ENCODE measurements at regions not wholly inside any gene's neighbourhood (a gene's known extent, or its start where the extent isn't known, plus 50 kb on each side); places are given as distances from the start of the nearest gene placed in this dataset.

GRCh38 chr7:130897515-130898419 is 163.8 kb upstream of the KLF14 start:
- no peak for DNase-seq (ENCODE audit: low read depth)

GRCh38 chr7:130899071-130899560 is 165.1 kb upstream of the KLF14 start:
- no peak for DNase-seq (ENCODE audit: low read depth)

GRCh38 chr7:130899638-130900401 is 165.8 kb upstream of the KLF14 start:
- no peak for DNase-seq (ENCODE audit: low read depth)

DNA sequence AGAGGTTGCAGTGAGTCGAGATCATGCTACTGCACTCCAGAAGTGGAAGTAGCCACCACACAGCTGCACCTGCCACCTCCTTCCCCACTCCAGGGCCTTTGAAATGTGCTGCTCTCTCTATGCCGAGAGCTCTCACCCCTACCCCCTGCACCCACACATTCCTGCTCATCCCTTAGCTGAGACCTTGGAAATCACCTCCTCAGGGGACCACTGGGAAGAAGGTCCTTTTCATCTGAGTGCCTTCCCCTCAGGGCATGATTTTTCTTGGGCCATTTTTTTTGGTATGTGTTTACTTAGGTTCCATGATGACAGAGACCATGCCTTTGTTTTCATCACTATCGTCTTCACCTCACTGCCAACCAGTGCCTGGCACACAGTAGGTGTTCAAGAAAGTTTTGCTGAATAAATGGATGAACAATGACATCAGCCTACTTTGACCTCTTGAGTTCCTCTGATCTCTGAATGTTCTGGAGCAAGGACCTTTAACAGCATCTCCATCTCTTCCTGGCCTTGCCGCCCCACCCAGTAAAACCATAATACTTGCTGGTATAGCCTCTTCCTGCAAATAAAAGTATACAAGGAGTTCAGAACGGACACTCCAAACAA is 166.6 kb upstream of the KLF14 start:
- DNase-seq (ENCODE audit: low read depth), result no peak

GRCh38 chr7:130901209-130901783 is 167.3 kb upstream of the KLF14 start:
- no peak for DNase-seq (ENCODE audit: low read depth)

DNA sequence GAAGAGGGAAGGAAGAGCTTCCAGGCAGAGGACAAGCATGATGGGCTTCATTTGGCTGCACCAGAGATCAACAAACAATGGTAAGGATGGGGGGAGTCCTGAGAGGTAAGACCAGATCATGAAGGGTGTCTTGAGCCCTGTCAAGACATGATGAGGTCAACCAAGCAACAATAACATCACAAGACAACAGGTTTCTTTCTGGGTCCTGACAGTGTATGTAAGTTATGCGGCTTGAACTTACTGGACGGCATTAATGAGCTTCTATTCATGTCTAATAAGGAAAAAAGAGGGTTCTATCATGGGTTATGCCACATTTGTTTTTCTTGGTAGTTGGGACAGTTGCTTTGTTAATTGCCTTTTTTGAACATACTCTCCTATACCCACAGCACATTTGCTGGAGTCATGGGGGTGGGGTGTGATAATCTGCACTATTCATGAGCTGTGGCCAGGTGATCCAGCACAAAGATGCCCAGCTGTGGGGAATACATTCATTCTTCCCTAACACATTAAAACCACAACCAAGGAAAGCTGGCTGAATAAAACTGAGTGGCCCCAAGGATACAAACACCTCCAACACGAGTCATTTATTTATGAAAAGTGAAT is 168.8 kb upstream of the KLF14 start:
- no peak for DNase-seq (ENCODE audit: low read depth)

DNA sequence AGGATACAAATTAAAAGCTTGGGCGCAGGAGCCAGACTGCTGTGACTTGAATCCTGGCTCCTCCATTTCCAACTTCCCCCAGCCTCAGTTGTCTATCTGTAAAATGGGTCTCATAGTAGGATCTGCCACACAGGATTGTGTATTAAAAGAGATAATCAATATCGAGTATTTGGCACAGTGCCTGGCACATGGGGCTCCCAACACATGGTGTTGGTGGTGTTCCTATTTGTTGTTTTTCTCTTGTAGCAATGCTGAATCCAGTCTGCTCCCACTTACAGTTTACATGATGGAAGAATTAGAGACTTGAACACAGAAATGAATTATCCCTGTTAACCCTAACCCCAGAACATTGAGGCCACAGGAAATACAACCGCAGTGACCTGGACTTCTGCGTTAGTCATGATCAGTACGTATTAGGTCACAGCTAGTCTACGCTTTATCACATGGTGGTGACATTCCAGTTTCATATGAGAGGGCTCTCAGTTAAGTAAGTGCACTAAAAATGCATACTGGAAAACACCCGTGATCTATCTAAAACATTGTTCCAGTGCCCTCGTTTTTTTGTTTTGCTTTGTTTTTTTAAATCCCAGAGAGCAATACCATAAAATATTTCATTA is 169.5 kb upstream of the KLF14 start:
- no peak for DNase-seq (ENCODE audit: low read depth)

GRCh38 chr7:130904031-130904757 is 170.2 kb upstream of the KLF14 start:
- no peak for DNase-seq (ENCODE audit: low read depth)

DNA sequence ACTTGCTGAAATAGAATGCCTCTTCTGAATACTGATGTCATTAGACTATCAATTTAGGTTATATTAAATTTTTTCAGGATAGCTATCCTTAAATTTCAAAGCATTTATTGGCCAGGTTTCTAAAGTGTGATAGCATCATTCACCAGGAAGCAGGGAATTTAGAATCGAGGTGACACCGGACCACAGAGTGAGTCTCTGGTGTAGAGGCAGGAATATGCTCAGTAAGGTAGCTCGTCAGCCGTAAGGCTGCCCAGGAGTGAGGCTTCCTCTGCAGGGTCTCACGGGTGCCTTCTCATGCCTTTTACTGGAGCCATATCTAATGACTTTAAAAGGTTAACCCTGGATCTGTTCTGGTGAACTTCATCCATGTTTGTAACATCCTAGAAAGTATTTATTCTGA is 170.8 kb upstream of the KLF14 start:
- no peak for DNase-seq (ENCODE audit: low read depth)

DNA sequence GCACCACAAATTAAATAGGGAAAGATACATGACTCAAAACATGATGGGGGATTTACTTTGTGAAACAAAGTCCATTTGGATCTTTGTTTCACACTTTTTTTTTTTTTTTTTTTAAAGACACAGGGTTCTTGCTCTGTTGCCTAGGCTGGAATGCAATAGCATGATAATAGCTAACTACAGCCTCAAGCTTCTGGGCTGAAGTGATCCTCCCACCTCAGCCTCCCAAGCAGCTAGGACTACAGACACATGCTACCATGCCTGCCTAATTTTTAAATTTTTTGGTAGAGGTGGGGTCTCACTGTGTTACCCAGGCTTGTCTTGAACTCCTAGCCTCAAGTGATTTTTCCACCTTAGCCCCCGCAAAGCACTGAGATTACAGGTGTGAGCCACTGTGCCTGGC is 172.6 kb upstream of the KLF14 start:
- no peak for DNase-seq (ENCODE audit: low read depth)

GRCh38 chr7:130907439-130907838 is 173.4 kb upstream of the KLF14 start:
- DNase-seq (ENCODE audit: low read depth), result no peak

DNA sequence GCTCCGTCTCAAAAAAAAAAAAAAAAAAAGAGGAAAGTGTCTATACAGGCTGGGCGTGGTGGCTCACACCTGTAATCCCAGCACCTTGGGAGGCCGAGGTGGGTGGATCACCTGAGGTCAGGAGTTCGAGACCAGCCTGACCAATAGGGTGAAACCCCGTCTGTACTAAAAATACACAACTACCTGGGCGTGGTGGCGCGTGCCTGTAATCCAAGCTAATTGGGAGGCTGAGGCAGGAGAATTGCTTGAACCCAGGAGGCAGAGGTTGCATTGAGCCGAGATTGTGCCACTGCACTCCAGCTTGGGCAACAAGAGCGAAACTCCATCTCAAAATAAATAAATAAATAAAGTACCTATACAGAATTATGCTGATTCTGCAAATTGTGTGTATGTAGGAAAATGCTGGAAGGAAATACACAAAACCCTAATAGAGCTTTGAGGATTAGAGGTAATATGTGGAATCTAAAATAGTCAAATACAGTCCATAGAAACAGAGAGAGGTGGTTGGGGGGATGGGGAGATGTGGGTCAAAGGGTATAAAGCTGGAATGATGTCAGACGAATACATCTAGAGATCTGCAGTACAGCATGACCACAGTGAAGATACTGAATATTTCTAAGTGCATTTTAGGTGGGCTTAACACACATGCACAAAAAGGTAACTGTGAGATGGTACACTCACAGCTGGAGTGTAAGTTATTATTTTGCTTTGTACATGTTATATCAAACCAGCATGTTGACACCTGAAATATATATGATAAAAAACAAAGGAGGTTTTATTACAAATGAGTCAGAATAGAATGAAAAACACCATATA is 174.5 kb upstream of the KLF14 start:
- no peak for DNase-seq (ENCODE audit: low read depth)

DNA sequence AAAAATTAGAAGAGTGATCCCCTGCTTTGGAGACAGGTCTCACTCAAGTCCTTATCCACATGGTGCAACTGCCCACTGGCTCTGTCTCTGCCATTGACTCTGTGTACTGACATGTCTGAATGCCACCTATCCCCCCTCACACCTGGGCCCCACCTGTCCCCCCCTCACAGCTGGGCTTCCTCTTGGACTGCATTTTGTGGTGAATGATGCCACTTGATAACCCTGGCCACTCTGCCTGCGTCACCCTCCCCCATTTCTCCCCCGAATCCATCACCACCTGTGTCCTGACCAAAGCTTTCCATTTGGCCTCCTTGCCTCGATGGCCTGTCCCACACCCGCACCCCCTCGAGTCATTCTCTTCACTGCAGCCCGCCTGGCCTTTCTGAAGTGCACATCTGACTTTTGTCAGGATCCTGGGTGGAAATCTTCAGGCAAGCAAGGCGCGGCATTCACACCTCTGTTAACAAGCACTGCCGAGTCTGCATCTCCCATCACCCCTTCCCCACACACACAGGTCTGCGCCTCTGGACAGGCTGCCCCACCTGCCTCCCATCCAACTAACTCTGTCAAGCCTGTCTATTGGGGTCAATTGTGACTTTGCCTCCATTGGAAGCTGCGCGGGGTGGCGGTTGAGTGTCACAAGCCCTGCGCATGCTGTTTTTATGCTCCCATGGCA is 175.3 kb upstream of the KLF14 start:
- no peak for DNase-seq (ENCODE audit: low read depth)

DNA sequence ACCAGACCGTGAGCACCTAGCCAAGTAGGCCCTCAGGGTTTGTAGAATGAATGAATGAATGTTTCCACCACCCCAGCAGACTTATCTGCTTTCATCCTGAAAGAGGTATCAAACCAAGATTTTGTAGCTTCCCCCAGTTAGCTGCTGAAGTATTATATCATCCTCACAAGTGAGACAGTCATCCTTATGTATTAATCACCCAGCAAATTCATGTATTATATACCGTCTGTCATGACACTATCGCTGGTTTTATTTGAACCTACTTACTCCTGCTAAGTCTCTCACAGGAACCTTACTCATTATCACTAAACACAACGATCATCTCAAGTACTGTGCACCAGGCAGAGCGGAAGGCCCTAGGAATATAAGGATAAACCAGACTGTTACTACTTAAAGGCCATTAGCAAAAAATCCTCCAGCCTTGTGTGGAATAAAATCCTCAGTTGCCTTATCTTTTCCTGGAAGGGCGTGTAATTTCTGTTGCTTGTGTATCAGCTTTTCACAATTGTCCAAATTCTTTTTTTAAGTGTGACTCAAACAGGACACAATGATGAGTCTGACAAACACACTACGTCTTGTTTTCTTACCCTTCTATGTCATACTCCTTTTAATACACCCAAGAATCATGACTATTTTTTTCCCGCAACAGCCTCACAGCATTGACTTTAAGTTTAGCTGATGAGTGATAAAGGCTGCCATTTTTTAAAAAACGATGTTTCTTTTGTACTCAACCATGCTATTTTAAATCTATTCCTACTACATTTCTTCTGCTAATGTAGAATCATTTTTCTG is 176.1 kb upstream of the KLF14 start:
- DNase-seq (ENCODE audit: low read depth), result no peak

DNA sequence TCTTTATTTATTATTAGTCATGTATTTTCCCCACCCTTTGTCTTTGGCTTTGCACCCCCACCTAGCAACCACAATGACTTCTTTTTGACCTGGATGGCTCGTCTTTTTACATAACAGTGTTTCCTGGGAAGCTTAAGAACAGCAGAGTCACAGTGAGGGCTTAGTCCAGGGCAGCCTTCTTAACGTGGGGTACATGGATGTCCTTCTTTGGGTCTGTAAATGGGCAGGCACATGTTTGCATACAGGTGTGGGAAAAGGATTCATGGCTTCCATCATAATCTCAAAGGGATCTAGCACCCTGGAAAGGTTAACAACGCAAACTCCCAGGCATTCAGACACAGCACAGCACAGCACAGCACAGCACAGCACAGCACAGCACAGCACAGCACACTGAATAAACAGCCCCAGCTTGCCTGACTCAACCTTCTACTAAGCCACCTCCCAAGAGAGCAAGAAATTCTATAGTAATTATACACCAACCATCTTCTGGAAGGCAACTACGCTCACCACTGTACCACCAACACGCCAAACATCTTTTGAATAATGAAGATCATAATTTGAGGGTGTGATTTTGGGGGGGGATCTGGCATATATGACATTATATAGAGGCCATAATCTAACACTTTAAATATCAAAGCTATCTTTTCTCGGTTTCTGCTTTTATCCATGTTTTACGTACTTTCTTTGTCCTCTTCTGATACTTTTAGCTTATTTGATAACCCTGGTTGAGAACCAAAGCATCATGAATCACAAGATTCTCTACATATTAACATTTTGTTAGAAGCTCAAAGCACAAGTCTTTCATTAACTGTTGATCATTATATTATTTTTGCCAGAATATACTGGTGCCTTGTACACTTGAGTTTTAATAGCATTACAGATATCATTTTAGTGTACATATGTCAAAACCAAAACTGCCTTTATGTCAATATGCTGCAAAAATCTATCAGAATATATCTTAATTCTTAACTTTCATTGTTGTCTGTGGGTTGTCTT is 177.2 kb upstream of the KLF14 start:
- no peak for DNase-seq (ENCODE audit: low read depth)

DNA sequence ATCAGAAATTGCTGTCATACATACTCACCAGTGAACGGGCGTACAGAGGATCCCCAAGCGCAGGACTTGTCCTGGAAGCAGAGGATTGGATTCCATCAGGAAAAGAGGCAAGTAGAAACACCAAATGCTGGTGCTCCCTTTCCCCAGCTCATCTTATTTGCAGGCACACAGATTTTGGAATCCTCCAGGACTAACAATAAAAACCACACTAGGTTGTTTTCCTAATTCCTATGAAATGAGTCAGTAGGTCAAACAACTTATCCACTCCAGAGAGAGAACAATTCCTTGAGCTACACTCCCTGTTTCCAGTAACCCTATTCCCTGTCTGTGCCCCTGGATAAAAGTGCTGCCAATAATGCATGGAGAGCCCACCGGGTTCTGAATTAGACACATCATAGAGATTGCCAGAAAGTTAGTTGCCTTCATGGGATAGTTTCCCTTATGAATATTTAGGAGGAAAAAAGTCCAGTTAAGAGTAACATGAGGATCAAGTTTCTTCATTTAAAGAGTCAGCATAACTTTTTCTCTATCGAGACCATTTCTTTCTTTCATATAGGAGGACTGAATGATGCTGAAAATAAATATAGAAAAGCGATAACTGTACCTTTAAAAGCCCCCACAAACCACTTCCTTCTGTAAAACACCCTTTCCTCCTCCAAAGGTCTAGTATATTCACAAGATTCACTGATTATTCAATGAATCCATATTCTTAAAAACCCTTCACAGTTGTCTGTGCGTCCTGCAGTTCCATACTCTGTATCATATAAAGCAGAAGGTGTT is 178.3 kb upstream of the KLF14 start:
- DNase-seq (ENCODE audit: low read depth), result no peak

All from T follicular helper cell (primary cell).